ENCODE measurements at regions not wholly inside any gene's neighbourhood (a gene's known extent, or its start where the extent isn't known, plus 50 kb on each side); places are given as distances from the start of the nearest gene placed in this dataset.

DNA sequence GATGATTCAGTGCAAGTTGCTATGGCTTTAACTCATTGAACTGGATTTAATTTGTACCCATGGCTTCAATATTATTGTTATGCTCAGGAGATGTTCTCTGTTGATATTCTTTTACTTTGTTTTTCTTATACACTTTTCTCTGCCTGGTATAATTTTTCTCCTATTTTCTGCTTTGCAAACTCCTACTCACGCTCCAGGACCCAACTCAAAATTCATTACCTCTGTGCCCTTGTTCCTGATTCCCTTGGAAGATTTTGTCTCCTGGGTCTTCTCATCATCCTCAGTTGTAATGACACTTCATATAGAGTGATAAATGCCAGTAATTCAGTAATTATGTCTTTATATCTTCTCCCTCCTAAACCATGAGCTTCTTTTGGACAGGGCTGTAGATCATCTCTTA is 259.9 kb upstream of the JADE1 start:
- no peak for TF ChIP-seq POLR2A (IDR thresholded peaks at IDR 0.05)
- TF ChIP-seq, protein P1, sequence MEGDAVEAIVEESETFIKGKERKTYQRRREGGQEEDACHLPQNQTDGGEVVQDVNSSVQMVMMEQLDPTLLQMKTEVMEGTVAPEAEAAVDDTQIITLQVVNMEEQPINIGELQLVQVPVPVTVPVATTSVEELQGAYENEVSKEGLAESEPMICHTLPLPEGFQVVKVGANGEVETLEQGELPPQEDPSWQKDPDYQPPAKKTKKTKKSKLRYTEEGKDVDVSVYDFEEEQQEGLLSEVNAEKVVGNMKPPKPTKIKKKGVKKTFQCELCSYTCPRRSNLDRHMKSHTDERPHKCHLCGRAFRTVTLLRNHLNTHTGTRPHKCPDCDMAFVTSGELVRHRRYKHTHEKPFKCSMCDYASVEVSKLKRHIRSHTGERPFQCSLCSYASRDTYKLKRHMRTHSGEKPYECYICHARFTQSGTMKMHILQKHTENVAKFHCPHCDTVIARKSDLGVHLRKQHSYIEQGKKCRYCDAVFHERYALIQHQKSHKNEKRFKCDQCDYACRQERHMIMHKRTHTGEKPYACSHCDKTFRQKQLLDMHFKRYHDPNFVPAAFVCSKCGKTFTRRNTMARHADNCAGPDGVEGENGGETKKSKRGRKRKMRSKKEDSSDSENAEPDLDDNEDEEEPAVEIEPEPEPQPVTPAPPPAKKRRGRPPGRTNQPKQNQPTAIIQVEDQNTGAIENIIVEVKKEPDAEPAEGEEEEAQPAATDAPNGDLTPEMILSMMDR (IDR thresholded peaks at IDR 0.05): no peak

Measured in lower leg skin (tissue), 3 donors.